Naive thymus-derived CD4-positive, alpha-beta T cell (primary cell): ENCODE measurements at regions not wholly inside any gene's neighbourhood (a gene's known extent, or its start where the extent isn't known, plus 50 kb on each side); places are given as distances from the start of the nearest gene placed in this dataset.

Experiments
- ATAC-seq: fragments of 150-1000 bp; cut with Tn5 transposase; 2 replicates; pipeline ENCODE4 v1.10.0; 2021; ENCODE audit warnings: mild to moderate bottlenecking, moderate library complexity
- CTCF ChIA-PET: fragments of 350-600 bp; sonication (Branson Sonifier 250); formaldehyde crosslinking; loops from one replicate; lab custom pipeline; 2021; ENCODE audit warnings: antibody characterized with exemption; lab: Charles Lee
- POLR2A ChIA-PET: fragments of 350-600 bp; sonication (Branson Sonifier 250); formaldehyde crosslinking; loops from one replicate; lab custom pipeline; 2021; ENCODE audit warnings: antibody characterized with exemption, inconsistent platforms; lab: Charles Lee
- DNase-seq, 9 donors: peaks; one replicate each; pipeline versions ENCODE4 v3.0.0 to v3.0.0-alpha.2; 2020 to 2022; ENCODE audit warnings: mixed read lengths in 1 of 9
- H3K27ac ChIP-seq: one replicate; pipeline ENCODE4 v1.7.0; 2013; ENCODE audit warnings: mild to moderate bottlenecking, low read depth, low read length, moderate library complexity
- H3K27me3 ChIP-seq, 2 donors: one replicate each; pipeline ENCODE4 v1.7.0; 2013; ENCODE audit warnings: low read length in 2 of 2, mild to moderate bottlenecking in 2 of 2, moderate library complexity in 2 of 2; ENCODE audit not compliant: control insufficient read depth in 2 of 2, insufficient read depth in 2 of 2
- H3K36me3 ChIP-seq, 3 experiments: 1 replicate in 2 of 3; 2 replicates in 1 of 3; pipeline ENCODE4 v1.7.0; 2013; ENCODE audit warnings: low read length in 3 of 3, mild to moderate bottlenecking in 3 of 3, moderate library complexity in 1 of 3; ENCODE audit not compliant: insufficient read depth in 3 of 3, control insufficient read depth in 2 of 3
- H3K4me1 ChIP-seq, 2 donors: one replicate each; pipeline ENCODE4 v1.7.0; 2013; ENCODE audit warnings: low read length in 2 of 2, mild to moderate bottlenecking in 2 of 2, moderate library complexity in 1 of 2; ENCODE audit not compliant: control insufficient read depth in 2 of 2, insufficient read depth in 2 of 2
- H3K4me3 ChIP-seq: 2 replicates; pipeline ENCODE4 v1.7.0; 2013; ENCODE audit warnings: mild to moderate bottlenecking, low read length
- H3K9me3 ChIP-seq, 3 experiments: 1 replicate in 2 of 3; 2 replicates in 1 of 3; pipeline ENCODE4 v1.7.0; 2013; ENCODE audit warnings: low read length in 3 of 3; ENCODE audit not compliant: control insufficient read depth in 2 of 3
- H3K27ac Mint-ChIP-seq, 9 donors: one replicate each; pipeline ENCODE4 v1.8.0; 2020 to 2022; ENCODE audit warnings: mixed read lengths in 9 of 9, mild to moderate bottlenecking in 8 of 9, moderate library complexity in 5 of 9, inconsistent platforms in 2 of 9
- H3K27me3 Mint-ChIP-seq, 5 donors: one replicate each; pipeline ENCODE4 v1.8.0; 2021 to 2022; ENCODE audit warnings: mixed read lengths in 5 of 5, mild to moderate bottlenecking in 1 of 5
- H3K36me3 Mint-ChIP-seq, 5 donors: one replicate each; pipeline ENCODE4 v1.8.0; 2020 to 2022; ENCODE audit warnings: mixed read lengths in 5 of 5, mild to moderate bottlenecking in 3 of 5, inconsistent platforms in 1 of 5
- H3K4me1 Mint-ChIP-seq, 7 donors: one replicate each; pipeline ENCODE4 v1.8.0; 2020 to 2022; ENCODE audit warnings: mixed read lengths in 7 of 7, mild to moderate bottlenecking in 3 of 7, inconsistent platforms in 1 of 7
- H3K4me3 Mint-ChIP-seq, 10 donors: one replicate each; pipeline ENCODE4 v1.8.0; 2020 to 2022; ENCODE audit warnings: mild to moderate bottlenecking in 10 of 10, mixed read lengths in 10 of 10, moderate library complexity in 6 of 10, inconsistent platforms in 2 of 10
- H3K9me3 Mint-ChIP-seq, 11 donors: one replicate each; pipeline ENCODE4 v1.8.0; 2020 to 2022; ENCODE audit warnings: mixed read lengths in 11 of 11, mild to moderate bottlenecking in 4 of 11, inconsistent platforms in 1 of 11, moderate library complexity in 1 of 11
- intact Hi-C, 2 donors: fragments of 100-400 bp; cut with micrococcal nuclease; formaldehyde crosslinking; loops; one replicate each; pipeline ENCODE4 v1.15.1; 2023

DNA sequence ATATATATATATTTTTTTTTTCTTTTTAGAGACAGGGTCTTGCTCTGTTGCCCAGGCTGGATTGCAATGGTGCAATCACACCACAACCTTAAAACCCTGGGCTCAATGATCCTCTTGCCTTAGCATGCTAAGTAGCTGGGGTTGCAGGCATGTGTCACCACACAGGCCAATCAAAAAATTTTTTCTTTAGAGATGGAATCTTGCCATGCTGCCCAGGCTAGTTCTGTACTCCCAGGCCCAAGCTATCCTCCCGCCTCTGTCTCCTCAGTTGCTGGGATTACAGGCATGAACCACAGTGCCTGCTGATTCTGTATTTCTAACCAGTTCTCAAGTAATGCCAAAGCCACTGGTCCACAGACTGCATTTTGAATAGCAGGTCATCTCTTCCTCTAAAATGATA is 291.3 kb upstream of the ZPLD1 start:
- H3K4me3 ChIP-seq = no peak overlapping the region
- H3K27me3 ChIP-seq = no peaks in the 10 kb centered on the region
- intact Hi-C loops = no loop called here
- H3K27ac ChIP-seq = no peak overlapping the region
- Mint-ChIP-seq H3K27me3 (peaks cover 0 to 19% (median 0%) of the 10 kb centered on the region in 5 donors), H3K27ac (peak overlapping the region in 1 of 9 donors; percentile 10), H3K4me3 (no peak overlapping the region), H3K9me3 (peaks cover 0 to 4% (median 0%) of the 10 kb centered on the region in 11 donors), H3K4me1 (peaks cover 0 to 19% (median 10%) of the 10 kb centered on the region in 7 donors), H3K36me3 (peaks cover 0 to 9% (median 0%) of the 10 kb centered on the region in 5 donors)
- CTCF ChIA-PET = no interaction called here
- no peaks in the 10 kb centered on the region for H3K36me3 ChIP-seq
- DNase-seq (no peak), ATAC-seq (no peak)
- H3K9me3 ChIP-seq = no peaks in the 10 kb centered on the region
- no peaks in the 10 kb centered on the region for H3K4me1 ChIP-seq
- POLR2A ChIA-PET = no interaction called here

DNA sequence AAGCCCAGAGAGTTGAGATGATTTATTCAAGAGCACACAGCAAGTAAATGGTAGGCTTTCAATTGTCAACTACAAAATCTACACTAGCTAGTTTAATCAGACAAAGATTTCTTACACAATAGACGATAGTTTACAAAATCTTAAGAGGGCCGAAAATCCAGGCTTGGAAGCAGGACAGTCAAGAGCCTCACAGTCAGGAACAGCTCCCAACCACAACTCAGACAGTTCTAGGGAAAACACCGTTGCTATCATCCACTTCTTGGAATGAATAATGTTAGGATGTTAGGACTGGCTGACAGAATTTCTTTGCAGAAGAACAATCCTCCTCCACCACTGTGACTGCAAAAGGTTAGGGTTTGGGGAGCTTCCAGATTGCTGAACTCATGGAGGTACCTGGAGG is 290.8 kb upstream of the ZPLD1 start:
- H3K36me3 Mint-ChIP-seq = peaks cover 0 to 10% (median 0%) of the 10 kb centered on the region in 5 donors
- ChIA-PET POLR2A (no interaction called here), CTCF (no interaction called here)

DNA sequence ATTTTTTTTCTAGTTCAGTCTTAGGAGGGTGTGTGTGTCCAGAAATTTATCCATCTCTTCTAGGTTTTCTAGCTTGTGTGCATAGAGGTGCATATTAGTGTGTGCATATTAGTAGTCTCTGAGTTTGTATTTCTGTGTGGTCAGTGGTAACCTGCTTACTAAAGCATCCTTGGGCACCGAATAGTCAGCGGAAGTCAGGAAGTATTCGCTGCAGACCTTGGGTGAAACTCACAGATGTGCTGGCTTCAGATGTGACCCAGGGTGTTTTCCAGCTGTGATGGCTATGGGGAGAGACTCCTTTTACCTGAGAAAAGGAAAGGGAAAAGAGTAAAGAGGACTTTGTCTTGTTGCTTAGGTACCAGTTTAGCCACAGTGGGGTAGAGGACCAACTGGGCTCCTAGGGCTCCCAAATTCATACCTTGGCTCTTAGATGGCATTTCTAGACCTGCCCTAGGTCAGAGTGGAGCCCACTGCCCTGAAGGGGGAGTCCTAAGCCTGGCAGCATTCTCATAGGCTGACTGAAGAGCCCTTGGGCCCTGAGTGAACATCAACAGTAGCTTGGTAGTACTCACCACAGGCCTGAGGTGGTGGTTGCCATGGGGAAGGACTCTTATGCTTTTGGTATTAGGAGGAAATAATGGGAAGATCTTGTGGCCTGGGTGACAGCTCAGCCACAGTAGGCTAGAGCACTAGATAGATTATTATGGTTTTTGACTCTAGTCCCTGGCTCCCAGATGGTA is 286.0 kb upstream of the ZPLD1 start:
- Histone ChIP-seq H3K4me3 (no peak overlapping the region), H3K36me3 (no peaks in the 10 kb centered on the region), H3K27me3 (no peaks in the 10 kb centered on the region), H3K9me3 (peaks cover 0 to 6% (median 4%) of the 10 kb centered on the region in 3 experiments), H3K4me1 (no peaks in the 10 kb centered on the region), H3K27ac (no peak overlapping the region)
- CTCF ChIA-PET = interaction anchor here (1.0 kb wide), 1 partner anchor 18 kb away, joined by 3 read pairs; no protein-coding TSS in a partner anchor
- Mint-ChIP-seq H3K4me3 (no peak overlapping the region), H3K9me3 (peaks cover 14 to 35% (median 20%) of the 10 kb centered on the region in 11 donors), H3K27me3 (peaks cover 0 to 2% (median 0%) of the 10 kb centered on the region in 5 donors), H3K36me3 (peaks cover 8 to 31% (median 17%) of the 10 kb centered on the region in 5 donors), H3K4me1 (peaks cover 0 to 13% (median 7%) of the 10 kb centered on the region in 7 donors), H3K27ac (no peak overlapping the region)
- ATAC-seq (no peak), DNase-seq (no peak)
- POLR2A ChIA-PET = interaction anchor here (0.6 to 0.8 kb wide), 2 partner anchors 11 to 416 kb away, joined by 4 to 5 read pairs; no protein-coding TSS in a partner anchor
- intact Hi-C loops = no loop called here

More for the DNA sequence above, 290.8 kb upstream of the ZPLD1 start:
- Mint-ChIP-seq H3K27me3 (peaks cover 0 to 19% (median 0%) of the 10 kb centered on the region in 5 donors), H3K27ac (peak overlapping the region in 1 of 9 donors; percentile 10), H3K9me3 (peaks cover 0 to 4% (median 0%) of the 10 kb centered on the region in 11 donors), H3K4me1 (peaks cover 0 to 19% (median 10%) of the 10 kb centered on the region in 7 donors), H3K4me3 (no peak overlapping the region)
- DNase-seq = no peak
- intact Hi-C loops = no loop called here
- no peaks in the 10 kb centered on the region for H3K27me3 ChIP-seq
- no peaks in the 10 kb centered on the region for H3K36me3 ChIP-seq
- H3K4me1 ChIP-seq = no peaks in the 10 kb centered on the region
- H3K4me3 ChIP-seq = no peak overlapping the region
- no peak for ATAC-seq
- no peaks in the 10 kb centered on the region for H3K9me3 ChIP-seq
- H3K27ac ChIP-seq = no peak overlapping the region

DNA sequence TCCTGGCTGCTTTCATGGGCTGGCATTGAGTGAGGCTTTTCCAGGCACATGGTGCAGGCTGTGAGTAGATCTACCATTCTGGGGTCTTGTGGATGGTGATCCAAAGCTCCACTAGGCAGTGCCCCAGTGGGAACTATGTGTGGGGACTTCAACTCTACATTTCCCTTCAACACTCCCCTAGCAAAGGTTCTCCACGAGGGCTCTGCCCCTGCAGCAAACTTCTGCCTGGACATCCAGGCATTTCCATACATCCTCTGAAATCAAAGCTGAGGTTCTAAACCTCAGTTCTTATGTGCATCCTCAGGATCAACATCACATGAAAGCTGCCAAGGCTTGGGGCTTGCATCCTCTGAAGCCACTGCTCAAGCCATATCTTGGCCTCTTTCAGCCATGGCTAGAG is 282.9 kb upstream of the ZPLD1 start:
- no peak overlapping the region for H3K4me3 Mint-ChIP-seq
- H3K4me3 ChIP-seq = no peak overlapping the region
- H3K9me3 Mint-ChIP-seq = peaks cover 14 to 34% (median 20%) of the 10 kb centered on the region in 11 donors
- DNase-seq (no peak), ATAC-seq (no peak)
- peaks cover 8 to 28% (median 17%) of the 10 kb centered on the region in 5 donors for H3K36me3 Mint-ChIP-seq
- intact Hi-C loops = no loop called here
- no peak overlapping the region for H3K27ac ChIP-seq
- ChIA-PET CTCF (no interaction called here), POLR2A (no interaction called here)
- peaks cover 0 to 6% (median 0%) of the 10 kb centered on the region in 5 donors for H3K27me3 Mint-ChIP-seq
- H3K27ac Mint-ChIP-seq = no peak overlapping the region
- H3K9me3 ChIP-seq = peaks cover 0 to 6% (median 4%) of the 10 kb centered on the region in 3 experiments
- peaks cover 0 to 25% (median 9%) of the 10 kb centered on the region in 7 donors for H3K4me1 Mint-ChIP-seq
- no peaks in the 10 kb centered on the region for H3K4me1 ChIP-seq
- H3K27me3 ChIP-seq = no peaks in the 10 kb centered on the region
- H3K36me3 ChIP-seq = no peaks in the 10 kb centered on the region

DNA sequence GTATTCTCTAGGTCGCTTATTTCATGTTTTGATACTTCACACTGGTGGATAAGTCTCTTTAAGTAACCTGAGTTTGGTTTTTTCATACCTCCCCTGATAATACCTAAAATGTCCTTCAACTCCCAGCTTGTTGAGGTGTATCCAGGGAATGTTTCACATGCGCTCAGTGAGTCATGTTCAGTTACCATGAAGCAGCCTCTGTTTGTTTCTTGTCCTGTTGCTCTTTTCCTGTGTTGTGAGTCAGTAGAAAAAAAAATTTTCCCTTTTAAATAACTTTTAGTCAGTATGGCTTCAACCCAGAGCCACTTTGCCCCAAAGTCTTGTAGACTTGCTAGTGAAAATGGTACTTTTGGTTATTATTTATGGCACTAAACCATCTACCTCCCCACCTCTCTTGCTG is 278.4 kb upstream of the ZPLD1 start:
- Mint-ChIP-seq H3K4me1 (peaks cover 0 to 12% (median 2%) of the 10 kb centered on the region in 7 donors), H3K27ac (no peak overlapping the region), H3K27me3 (peaks cover 0 to 3% (median 0%) of the 10 kb centered on the region in 5 donors), H3K4me3 (no peak overlapping the region), H3K36me3 (peaks cover 3 to 11% (median 7%) of the 10 kb centered on the region in 5 donors), H3K9me3 (peaks cover 5 to 20% (median 11%) of the 10 kb centered on the region in 11 donors)
- Histone ChIP-seq H3K27me3 (no peaks in the 10 kb centered on the region), H3K9me3 (peaks cover 0 to 6% (median 4%) of the 10 kb centered on the region in 3 experiments), H3K4me1 (no peaks in the 10 kb centered on the region), H3K36me3 (no peaks in the 10 kb centered on the region), H3K27ac (no peak overlapping the region), H3K4me3 (no peak overlapping the region)
- POLR2A ChIA-PET = no interaction called here
- ATAC-seq = no peak
- CTCF ChIA-PET = no interaction called here
- intact Hi-C loops = no loop called here
- DNase-seq = no peak

DNA sequence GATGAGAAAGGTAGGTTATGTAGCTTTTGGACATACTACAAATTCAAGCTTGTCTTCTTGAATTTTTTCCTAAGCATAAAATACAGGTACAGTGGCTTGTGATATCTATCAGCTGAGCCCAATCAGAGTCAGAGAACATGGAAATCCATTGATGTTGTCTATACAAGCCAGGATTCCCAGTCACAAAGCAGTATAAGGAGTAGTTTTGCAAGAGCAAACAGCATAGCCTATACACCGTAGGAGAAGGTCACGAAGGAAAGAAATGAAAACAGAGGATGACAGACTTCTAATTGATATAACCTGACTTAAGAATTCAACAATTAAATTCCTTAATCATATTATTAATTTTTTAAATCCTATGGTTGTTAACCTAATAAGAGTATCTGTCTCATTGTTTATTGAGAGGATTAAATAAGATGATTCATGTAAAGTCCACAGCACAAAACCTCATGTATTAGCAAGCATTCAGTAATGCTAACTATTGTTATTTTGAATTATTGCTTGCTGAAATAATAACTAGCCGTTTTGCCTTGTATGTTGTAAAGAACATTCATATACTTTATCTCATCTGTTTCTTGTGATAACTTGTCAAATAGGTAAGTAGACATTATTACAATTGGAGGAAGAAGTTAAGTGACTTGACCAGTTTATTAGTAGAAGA is 276.6 kb upstream of the ZPLD1 start:
- H3K4me3 ChIP-seq = no peak overlapping the region
- POLR2A ChIA-PET = interaction anchor here (1.3 kb wide), 1 partner anchor 308 kb away, joined by 7 read pairs; no protein-coding TSS in a partner anchor
- Mint-ChIP-seq H3K4me1 (peaks cover 6 to 17% (median 11%) of the 10 kb centered on the region in 7 donors), H3K36me3 (no peaks in the 10 kb centered on the region), H3K9me3 (peaks cover 0 to 5% (median 0%) of the 10 kb centered on the region in 11 donors), H3K27me3 (peaks cover 0 to 3% (median 0%) of the 10 kb centered on the region in 5 donors), H3K27ac (no peak overlapping the region), H3K4me3 (no peak overlapping the region)
- CTCF ChIA-PET = no interaction called here
- no peaks in the 10 kb centered on the region for H3K36me3 ChIP-seq
- H3K27me3 ChIP-seq = no peaks in the 10 kb centered on the region
- no peaks in the 10 kb centered on the region for H3K9me3 ChIP-seq
- intact Hi-C loops = no loop called here
- H3K4me1 ChIP-seq = no peaks in the 10 kb centered on the region
- no peak for DNase-seq
- ATAC-seq = no peak
- no peak overlapping the region for H3K27ac ChIP-seq
